KOPT-K1 (cell line): ENCODE measurements at regions not wholly inside any gene's neighbourhood (a gene's known extent, or its start where the extent isn't known, plus 50 kb on each side); places are given as distances from the start of the nearest gene placed in this dataset.
"Not testable (repeated sequence)": the region's sequence is repeated elsewhere in the genome, so short reads cannot be mapped to it uniquely, and the experiment has no call there.

Source experiments
- H3K27ac ChIP-seq: fragments of 200-600 bp; sonication (generic); 2 replicates; pipeline ENCODE4 v1.5.1; 2016; ENCODE audit warnings: antibody characterized with exemption, mild to moderate bottlenecking, low read depth, low read length; ENCODE audit not compliant: poor library complexity, severe bottlenecking
- H3K36me3 ChIP-seq: fragments of 200-600 bp; sonication (generic); 2 replicates; pipeline ENCODE4 v1.5.1; 2017; ENCODE audit warnings: antibody characterized with exemption, mild to moderate bottlenecking, low read length, moderate library complexity; ENCODE audit not compliant: insufficient read depth
- H3K9me3 ChIP-seq: fragments of 200-600 bp; sonication (generic); 2 replicates; pipeline ENCODE4 v1.5.1; 2017; ENCODE audit warnings: antibody characterized with exemption, low read length, mild to moderate bottlenecking; ENCODE audit not compliant: insufficient read depth, poor library complexity, severe bottlenecking

- no peaks in the 10 kb centered on the region for H3K36me3 ChIP-seq
- H3K9me3 ChIP-seq, result peaks cover 9% of the 10 kb centered on the region
- no peak overlapping the region for H3K27ac ChIP-seq
Observed at GRCh38 chr3:118108769-118109168, 925.9 kb downstream of the IGSF11 start.

GRCh38 chr3:118110211-118110610 lies 924.4 kb downstream of the IGSF11 start:
- H3K27ac ChIP-seq, result no peak overlapping the region
- H3K36me3 ChIP-seq, result no peaks in the 10 kb centered on the region
- H3K9me3 ChIP-seq, result peaks cover 9% of the 10 kb centered on the region

- H3K36me3 ChIP-seq, result no peaks in the 10 kb centered on the region
- no peak overlapping the region for H3K27ac ChIP-seq
Observed at GRCh38 chr3:118116991-118117390, 917.7 kb downstream of the IGSF11 start.

GRCh38 chr3:118126751-118127150 lies 907.9 kb downstream of the IGSF11 start:
- Histone ChIP-seq H3K36me3 (no peaks in the 10 kb centered on the region), H3K27ac (no peak overlapping the region), H3K9me3 (peaks cover 3% of the 10 kb centered on the region)

More at GRCh38 chr3:118116991-118117390, 917.7 kb downstream of the IGSF11 start:
- peaks cover 3% of the 10 kb centered on the region for H3K9me3 ChIP-seq

- Histone ChIP-seq H3K9me3 (peaks cover 3% of the 10 kb centered on the region), H3K27ac (no peak overlapping the region), H3K36me3 (no peaks in the 10 kb centered on the region)
Observed at GRCh38 chr3:118127992-118128391, 906.7 kb downstream of the IGSF11 start.

- Histone ChIP-seq H3K36me3 (no peaks in the 10 kb centered on the region), H3K27ac (no peak overlapping the region), H3K9me3 (peaks cover 3% of the 10 kb centered on the region)
Observed at GRCh38 chr3:118128886-118129285, 905.8 kb downstream of the IGSF11 start.

- Histone ChIP-seq H3K27ac (peak overlapping the region; percentile 30), H3K9me3 (peaks cover 34% of the 10 kb centered on the region), H3K36me3 (no peaks in the 10 kb centered on the region)
Observed at GRCh38 chr3:118137778-118138177, 896.9 kb downstream of the IGSF11 start.

- Histone ChIP-seq H3K27ac (peak overlapping the region; percentile 99), H3K9me3 (peaks cover 35% of the 10 kb centered on the region)
Observed at GRCh38 chr3:118144919-118145318, 889.7 kb downstream of the IGSF11 start.

GRCh38 chr3:118146658-118147375 lies 887.8 kb downstream of the IGSF11 start:
- Histone ChIP-seq H3K27ac (peak overlapping the region; percentile 99), H3K9me3 (peaks cover 41% of the 10 kb centered on the region), H3K36me3 (no peaks in the 10 kb centered on the region)

More at GRCh38 chr3:118144919-118145318, 889.7 kb downstream of the IGSF11 start:
- no peaks in the 10 kb centered on the region for H3K36me3 ChIP-seq

- H3K9me3 ChIP-seq, result peaks cover 15% of the 10 kb centered on the region
Observed at GRCh38 chr3:118151164-118151563, 883.5 kb downstream of the IGSF11 start.

GRCh38 chr3:118162627-118163588 lies 871.7 kb downstream of the IGSF11 start:
- H3K27ac ChIP-seq, H3K36me3 ChIP-seq: not testable (repeated sequence)
- peaks cover 10% of the 10 kb centered on the region for H3K9me3 ChIP-seq

More at GRCh38 chr3:118151164-118151563, 883.5 kb downstream of the IGSF11 start:
- no peak overlapping the region for H3K27ac ChIP-seq
- H3K36me3 ChIP-seq, result no peaks in the 10 kb centered on the region

- Histone ChIP-seq H3K27ac (no peak overlapping the region), H3K9me3 (peaks cover 5% of the 10 kb centered on the region), H3K36me3 (no peaks in the 10 kb centered on the region)
Observed at GRCh38 chr3:118165413-118165812, 869.2 kb downstream of the IGSF11 start.

GRCh38 chr3:118167571-118167970 lies 867.1 kb downstream of the IGSF11 start:
- Histone ChIP-seq H3K9me3 (peaks cover 20% of the 10 kb centered on the region), H3K36me3 (no peaks in the 10 kb centered on the region), H3K27ac (no peak overlapping the region)

- peaks cover 20% of the 10 kb centered on the region for H3K9me3 ChIP-seq
- no peaks in the 10 kb centered on the region for H3K36me3 ChIP-seq
- H3K27ac ChIP-seq, result no peak overlapping the region
Observed at GRCh38 chr3:118168175-118168574, 866.5 kb downstream of the IGSF11 start.

- H3K36me3 ChIP-seq, result no peaks in the 10 kb centered on the region
- H3K9me3 ChIP-seq, result peaks cover 20% of the 10 kb centered on the region
- H3K27ac ChIP-seq, result no peak overlapping the region
Observed at GRCh38 chr3:118171236-118171852, 863.3 kb downstream of the IGSF11 start.
